Brain microvascular endothelial cell (primary cell): ENCODE measurements at regions not wholly inside any gene's neighbourhood (a gene's known extent, or its start where the extent isn't known, plus 50 kb on each side); places are given as distances from the start of the nearest gene placed in this dataset.

Experiments used
- DNase-seq: peaks from one replicate; pipeline ENCODE4 v3.0.0-alpha.2; 2020
- H3K27ac ChIP-seq: fragments of 250-450 bp; sonication (Bioruptor Pico); 2 replicates; pipeline ENCODE4 v1.5.1; 2020; ENCODE audit warnings: mild to moderate bottlenecking, moderate library complexity
- H3K27me3 ChIP-seq: fragments of 250-450 bp; sonication (Bioruptor Pico); replicated peaks from 2 replicates; pipeline ENCODE4 v1.5.1; 2020; ENCODE audit warnings: mild to moderate bottlenecking
- H3K36me3 ChIP-seq: fragments of 250-450 bp; sonication (Bioruptor Pico); replicated peaks from 2 replicates; pipeline ENCODE4 v1.5.1; 2020; ENCODE audit warnings: mild to moderate bottlenecking
- H3K4me3 ChIP-seq: 2 replicates; pipeline ENCODE4 v1.5.1; 2011; ENCODE audit warnings: low read depth, mild to moderate bottlenecking, control low read depth, low read length, moderate library complexity
- in situ Hi-C: cut with HindIII; loops from 2 replicates; pipeline ENCODE4 v1.10.0; 2017; ENCODE audit warnings: low sequenced_read_pairs, low pct_ligation_motif_present
- TF ChIP-seq, protein P1 (sequence below): IDR thresholded peaks from 2 replicates; pipeline ENCODE4 v1.5.1; 2011; ENCODE audit warnings: low read depth, mild to moderate bottlenecking, moderate library complexity, low read length, control low read depth, inconsistent platforms; ENCODE audit errors: missing control alignments

DNA sequence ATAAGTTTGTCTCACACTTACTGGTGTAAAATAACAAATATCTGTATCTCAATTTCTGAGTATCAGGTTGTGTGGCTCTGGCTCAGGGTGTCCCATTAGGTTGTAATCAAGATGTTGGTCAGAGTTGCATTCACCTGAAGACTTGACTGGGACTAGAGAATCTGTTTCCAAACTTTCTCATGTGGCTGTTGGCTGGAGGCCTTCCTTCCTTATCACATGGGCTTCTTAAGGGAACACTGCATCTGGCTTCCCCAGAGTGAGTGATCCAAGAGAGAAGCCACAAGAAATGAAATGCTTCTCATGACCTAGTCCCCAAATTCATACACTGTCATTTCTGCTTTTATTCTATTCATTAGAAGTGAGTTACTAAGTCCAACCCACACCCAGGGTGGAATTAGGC, 568.4 kb upstream of the CAMK1G start:
- in situ Hi-C loops = no loop called here
- no peak overlapping the region for H3K27ac ChIP-seq
- TF ChIP-seq, protein P1, sequence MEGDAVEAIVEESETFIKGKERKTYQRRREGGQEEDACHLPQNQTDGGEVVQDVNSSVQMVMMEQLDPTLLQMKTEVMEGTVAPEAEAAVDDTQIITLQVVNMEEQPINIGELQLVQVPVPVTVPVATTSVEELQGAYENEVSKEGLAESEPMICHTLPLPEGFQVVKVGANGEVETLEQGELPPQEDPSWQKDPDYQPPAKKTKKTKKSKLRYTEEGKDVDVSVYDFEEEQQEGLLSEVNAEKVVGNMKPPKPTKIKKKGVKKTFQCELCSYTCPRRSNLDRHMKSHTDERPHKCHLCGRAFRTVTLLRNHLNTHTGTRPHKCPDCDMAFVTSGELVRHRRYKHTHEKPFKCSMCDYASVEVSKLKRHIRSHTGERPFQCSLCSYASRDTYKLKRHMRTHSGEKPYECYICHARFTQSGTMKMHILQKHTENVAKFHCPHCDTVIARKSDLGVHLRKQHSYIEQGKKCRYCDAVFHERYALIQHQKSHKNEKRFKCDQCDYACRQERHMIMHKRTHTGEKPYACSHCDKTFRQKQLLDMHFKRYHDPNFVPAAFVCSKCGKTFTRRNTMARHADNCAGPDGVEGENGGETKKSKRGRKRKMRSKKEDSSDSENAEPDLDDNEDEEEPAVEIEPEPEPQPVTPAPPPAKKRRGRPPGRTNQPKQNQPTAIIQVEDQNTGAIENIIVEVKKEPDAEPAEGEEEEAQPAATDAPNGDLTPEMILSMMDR = no peak
- no peaks in the 10 kb centered on the region for H3K36me3 ChIP-seq
- no peaks in the 10 kb centered on the region for H3K27me3 ChIP-seq
- no peak for DNase-seq
- H3K4me3 ChIP-seq = no peak overlapping the region

DNA sequence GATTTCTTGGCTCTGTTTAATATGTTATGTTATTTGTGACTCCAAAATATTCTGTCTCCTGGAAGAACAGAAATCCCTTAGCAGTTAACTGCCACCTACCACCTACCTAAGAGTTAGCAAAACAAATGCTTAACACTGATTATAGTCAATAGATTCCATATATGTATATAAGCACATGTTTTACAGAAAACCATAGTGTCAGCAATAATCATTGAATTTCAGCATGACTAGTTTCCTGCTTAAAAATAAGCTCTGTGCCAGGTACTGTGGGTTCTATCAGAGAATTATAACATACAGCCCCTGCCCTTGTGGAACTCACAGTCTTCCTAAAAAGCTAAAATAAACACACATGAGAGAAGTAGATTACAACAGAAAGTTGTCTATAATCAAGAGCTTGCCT, 561.9 kb upstream of the CAMK1G start:
- no peak overlapping the region for H3K4me3 ChIP-seq
- no peak overlapping the region for H3K27ac ChIP-seq
- TF ChIP-seq, protein P1 = no peak
- in situ Hi-C loops = no loop called here
- DNase-seq = no peak
- no peaks in the 10 kb centered on the region for H3K27me3 ChIP-seq
- H3K36me3 ChIP-seq = no peaks in the 10 kb centered on the region

DNA sequence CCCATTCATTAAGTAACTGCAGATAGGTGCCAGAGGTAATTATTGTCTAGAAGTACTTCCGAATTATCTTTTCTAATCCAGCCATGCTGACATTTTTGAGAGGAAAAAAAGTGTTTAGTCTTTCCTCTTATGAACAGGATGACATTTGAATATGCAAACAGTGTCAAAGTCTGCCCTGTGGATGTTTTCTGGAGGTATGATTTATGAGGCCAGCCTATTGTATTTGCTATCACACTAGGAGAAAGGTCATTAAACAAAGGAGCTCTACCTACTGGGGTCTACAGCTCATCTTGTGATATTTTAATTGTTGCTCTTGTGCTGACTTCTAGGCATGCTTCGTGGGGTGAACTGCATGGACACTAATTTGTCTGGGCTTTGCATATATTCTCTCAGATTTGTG, 559.7 kb upstream of the CAMK1G start:
- Histone ChIP-seq H3K27me3 (no peaks in the 10 kb centered on the region), H3K27ac (no peak overlapping the region), H3K36me3 (no peaks in the 10 kb centered on the region), H3K4me3 (no peak overlapping the region)
- in situ Hi-C loops = no loop called here
- TF ChIP-seq, protein P1 = no peak
- no peak for DNase-seq

DNA sequence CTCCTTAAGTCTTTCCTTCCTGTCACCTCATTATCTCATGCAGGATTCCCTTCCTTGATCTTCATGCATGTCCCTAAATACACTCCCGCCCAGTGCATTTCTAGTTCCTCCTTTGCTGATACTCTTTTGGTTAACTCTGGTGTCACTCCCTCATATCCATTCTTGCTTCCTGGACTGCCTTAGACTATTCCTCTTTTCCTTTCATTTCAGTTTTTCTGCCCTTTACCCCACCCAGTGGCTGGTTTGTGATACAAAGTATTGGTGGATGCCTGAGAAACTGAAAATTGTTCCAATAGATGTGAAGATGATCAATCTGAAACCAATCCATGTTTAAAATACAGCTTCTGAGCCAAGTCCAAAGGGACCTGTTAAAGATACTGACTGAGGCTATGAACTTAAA, 553.8 kb upstream of the CAMK1G start:
- Histone ChIP-seq H3K36me3 (no peaks in the 10 kb centered on the region), H3K4me3 (no peak overlapping the region), H3K27ac (no peak overlapping the region), H3K27me3 (no peaks in the 10 kb centered on the region)
- in situ Hi-C loops = no loop called here
- TF ChIP-seq, protein P1 = no peak
- DNase-seq = no peak

DNA sequence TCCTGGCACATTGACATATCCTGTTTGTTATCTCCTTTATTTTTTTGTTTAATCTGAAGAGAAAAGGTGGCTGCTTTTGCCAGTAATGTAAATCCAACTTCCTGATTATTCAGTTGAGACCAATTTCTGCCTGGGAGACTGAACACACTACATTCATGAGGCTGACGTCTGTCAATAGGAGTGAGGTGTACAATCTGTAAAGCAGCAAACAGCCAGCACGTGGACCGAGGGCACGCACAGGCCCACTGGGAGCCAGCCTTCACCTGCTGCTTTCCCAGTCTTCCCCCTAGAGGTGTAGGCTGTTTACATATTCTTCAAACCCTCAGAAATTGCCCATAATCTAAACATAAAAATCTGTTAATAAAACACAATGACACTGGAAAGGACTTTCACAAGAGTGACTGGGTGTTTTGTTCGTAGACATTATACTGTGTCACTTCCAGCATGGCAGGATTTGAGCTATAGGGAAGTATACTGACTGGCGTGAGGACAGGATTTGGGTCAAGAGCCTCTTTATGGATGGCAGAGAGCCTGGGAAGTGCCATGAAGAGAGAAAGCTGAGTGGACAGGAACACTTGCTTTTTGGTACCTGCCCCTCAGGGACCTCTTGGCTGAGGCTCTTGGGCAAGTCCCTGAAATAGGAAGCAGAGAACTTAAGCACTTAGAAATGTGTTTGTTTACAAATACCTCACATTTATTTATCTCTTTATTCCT, 552.9 kb upstream of the CAMK1G start:
- in situ Hi-C loops = no loop called here
- Histone ChIP-seq H3K27ac (no peak overlapping the region), H3K4me3 (no peak overlapping the region), H3K36me3 (no peaks in the 10 kb centered on the region), H3K27me3 (no peaks in the 10 kb centered on the region)
- TF ChIP-seq, protein P1 = no peak
- DNase-seq = no peak

DNA sequence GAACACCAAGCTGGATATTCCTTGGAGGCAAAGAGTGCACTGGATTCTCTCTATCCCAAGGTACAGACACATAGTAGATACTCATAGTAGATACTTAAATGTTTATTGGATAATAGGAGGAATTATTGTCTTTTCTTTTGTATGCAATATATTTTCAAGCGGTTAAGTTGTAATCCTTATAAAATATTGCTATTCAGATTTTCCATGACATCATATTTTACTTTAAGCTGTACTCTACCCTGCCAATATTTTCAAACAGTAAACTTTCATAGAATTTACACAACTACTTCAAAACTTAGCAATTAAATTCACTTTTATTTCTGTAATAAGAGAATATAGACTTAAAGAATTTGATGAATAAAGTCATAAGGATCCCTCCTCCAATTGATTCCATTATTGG, 546.5 kb upstream of the CAMK1G start:
- Histone ChIP-seq H3K27ac (no peak overlapping the region), H3K4me3 (no peak overlapping the region), H3K36me3 (no peaks in the 10 kb centered on the region), H3K27me3 (no peaks in the 10 kb centered on the region)
- no peak for DNase-seq
- in situ Hi-C loops = no loop called here
- TF ChIP-seq, protein P1 = no peak
